ENCODE measurements at regions not wholly inside any gene's neighbourhood (a gene's known extent, or its start where the extent isn't known, plus 50 kb on each side); places are given as distances from the start of the nearest gene placed in this dataset.
"Not testable (repeated sequence)": the region's sequence is repeated elsewhere in the genome, so short reads cannot be mapped to it uniquely, and the experiment has no call there.

DNA sequence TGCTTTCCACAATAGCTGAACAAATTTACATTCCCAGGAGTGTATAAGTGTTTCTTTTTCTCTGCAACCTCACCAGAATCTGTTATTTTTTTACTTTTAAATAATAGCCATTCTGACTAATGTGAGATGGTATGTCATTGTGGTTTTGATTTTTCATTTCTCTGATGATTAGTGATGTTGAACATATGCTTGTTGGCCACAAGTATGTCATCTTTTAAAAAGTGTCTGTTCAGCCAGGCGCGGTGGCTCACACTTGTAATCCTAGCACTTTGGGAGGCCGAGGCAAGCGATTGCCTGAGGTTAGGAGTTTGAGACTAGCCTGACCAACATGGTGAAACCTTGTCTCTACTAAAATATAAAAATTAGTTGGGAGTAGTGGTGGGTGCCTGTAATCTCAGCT lies 619.3 kb downstream of the SI start:
- DNase-seq, result peak; percentile 82

GRCh38 chr3:164453714-164454113 lies 624.6 kb downstream of the SI start:
- no peak for DNase-seq

DNA sequence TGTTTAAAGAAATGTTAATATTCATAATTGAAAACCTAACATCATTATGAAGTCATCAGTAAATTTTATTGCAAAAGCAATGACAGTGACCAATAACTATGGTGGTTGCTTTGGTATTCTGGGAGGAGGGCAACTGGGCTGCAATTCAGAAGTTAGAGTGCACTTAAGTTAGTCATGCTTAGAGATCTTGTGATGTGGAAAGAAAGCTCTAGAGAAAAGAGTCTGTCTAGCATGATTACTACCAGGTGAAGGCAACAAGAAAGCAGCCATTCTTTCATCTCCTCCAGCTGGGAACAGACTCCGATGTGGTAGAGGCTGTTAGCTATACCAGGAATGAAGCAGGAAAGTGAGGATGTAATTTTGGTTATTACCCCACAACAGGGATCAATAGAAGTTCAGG lies 625.6 kb downstream of the SI start:
- DNase-seq, result peak; percentile 42

DNA sequence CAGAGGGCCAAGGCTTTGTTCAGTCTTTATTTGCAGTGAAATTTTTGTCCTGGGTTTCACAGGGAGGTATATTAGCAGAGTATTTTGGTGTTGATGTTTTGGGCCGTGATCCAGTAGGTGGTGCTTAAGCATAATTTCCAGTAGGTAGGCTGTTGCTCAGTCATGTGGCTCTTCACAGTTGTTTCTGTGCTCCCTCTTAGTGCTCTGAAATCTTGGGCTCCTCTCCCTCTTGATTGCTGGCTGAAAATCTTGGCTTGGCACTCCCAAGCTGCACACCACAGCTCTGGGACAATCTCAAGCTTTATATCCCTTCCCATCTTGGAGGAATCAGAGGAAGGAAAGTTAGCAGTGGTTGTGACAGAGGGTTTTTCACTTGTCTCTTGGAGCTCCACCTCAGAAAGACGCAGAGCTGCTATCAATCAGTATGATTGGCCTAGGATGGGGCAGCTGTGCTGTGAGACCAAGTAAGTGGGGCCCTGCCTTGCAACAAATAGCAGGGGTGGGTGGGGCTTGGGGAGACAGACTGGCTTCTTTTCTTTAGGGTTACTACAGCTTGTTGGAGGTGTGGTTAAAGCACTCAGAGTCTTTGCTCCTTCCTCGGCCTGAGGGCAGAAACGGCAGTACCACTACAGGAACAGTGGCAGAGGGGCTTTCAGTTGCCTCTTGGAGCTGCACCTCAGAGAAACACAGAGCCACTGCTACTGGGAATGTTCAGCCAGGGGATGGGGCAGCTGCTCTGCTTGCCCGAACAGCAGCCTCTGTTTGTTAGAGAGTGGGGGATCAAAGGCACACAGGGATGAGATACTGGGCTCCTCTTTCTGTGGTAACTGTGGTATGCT lies 627.0 kb downstream of the SI start:
- DNase-seq, result no peak

DNA sequence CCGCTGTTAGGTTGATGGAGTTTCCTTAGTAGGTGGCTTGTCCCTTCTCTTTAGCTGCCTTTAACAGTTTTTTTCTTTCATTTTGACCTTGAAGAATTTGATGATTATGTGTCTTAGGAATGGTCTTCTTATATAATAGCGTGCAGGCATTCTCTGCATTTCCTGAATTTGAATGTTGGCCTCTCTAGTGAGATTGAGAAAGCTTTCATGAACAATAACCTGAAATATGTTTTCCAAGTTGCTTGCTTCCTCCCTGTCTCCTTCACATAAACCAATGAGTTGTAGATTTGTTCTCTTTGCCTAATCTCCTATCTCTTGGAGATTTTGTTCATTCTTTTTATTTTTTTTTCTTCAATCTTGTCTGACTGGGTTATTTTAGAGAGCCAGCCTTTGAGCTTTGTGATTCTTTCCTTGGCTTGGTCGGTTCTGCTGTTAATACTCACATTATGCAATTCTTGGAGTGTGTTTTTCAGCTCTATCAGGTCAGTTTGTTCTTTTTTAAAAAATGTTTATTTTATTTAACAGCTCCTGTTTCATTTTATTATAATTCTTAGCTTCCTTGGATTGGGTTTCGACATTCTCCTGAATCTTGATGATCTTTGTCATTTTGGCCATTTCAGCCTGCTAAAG lies 627.9 kb downstream of the SI start:
- peak; percentile 52 for DNase-seq

- no peak for DNase-seq
Observed at GRCh38 chr3:164419220-164419619, 659.1 kb downstream of the SI start.

- no peak for DNase-seq
Observed at GRCh38 chr3:164418414-164418813, 659.9 kb downstream of the SI start.

GRCh38 chr3:164417955-164418354 lies 660.3 kb downstream of the SI start:
- peak; percentile 6 for DNase-seq

DNA sequence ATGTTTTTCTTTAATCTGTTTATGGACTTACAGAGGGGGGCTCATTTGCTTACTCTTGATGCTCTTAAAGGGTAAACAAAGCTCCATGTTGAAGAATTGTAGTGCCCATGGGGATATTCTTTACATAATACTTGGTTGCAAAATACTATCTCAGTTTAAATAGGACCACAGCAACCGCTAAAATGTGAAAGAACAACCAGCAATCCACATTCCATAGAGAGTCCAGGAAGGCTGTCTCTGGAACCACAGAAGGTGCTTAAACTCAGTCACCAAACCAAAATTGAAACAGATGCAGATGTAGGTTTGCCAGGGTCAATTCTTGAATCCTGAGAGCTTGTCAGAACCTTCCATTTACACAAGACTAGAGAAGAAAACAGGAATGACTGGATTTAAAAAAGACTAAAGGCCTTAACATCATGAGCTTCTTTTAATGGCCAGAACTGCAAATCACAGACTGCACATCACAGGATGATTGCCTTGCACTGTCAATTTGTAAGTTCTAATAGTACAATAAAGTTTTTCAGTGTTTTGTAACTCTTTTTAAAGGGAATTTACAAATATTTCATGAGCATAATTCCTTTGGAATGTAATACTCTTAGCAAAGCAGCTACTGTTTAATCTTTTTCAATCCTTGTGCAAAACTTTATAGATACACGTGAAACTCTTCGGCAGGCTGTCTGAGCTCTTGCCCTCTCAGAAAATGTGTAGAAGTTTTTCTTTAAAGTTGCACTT lies 661.6 kb downstream of the SI start:
- DNase-seq, result peak; percentile 6

DNA sequence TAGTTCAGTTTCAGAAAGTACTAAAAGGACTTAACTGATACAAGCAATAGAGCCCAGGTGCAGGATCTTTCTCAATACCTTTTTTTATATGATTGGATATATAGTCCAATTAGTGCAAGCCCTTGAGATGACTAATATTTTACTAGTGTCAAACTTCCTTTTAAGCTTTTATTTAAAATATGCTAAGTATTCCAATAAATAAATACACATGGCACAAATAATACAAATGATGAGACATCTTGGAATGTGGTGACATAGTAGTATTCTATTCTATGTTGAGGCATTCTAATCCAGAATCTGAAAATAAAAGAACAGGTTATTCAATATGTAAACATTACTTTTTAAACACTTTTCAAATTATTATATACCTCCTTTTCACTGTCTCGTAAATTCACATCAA lies 670.0 kb downstream of the SI start:
- no peak for DNase-seq

GRCh38 chr3:164407111-164407510 lies 671.2 kb downstream of the SI start:
- DNase-seq, result no peak

DNA sequence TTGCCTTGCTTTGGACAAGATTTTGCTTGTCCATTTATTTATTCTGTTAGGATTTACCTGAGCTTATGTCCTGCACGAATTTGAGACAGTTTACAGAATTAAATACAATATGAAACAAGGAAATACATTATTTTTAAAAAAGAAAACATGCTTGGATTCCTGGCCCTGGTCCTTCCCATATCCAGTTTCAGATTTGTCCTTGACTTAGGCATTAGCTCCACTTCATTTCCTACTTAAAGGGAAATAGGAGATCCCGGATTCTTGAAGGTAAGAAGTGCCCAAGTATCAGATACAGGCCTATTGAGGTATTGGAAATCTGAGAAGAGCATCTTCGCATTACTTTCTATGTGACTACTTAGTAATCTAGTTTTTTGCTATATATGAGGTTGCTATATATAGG lies 672.0 kb downstream of the SI start:
- DNase-seq, result no peak

DNA sequence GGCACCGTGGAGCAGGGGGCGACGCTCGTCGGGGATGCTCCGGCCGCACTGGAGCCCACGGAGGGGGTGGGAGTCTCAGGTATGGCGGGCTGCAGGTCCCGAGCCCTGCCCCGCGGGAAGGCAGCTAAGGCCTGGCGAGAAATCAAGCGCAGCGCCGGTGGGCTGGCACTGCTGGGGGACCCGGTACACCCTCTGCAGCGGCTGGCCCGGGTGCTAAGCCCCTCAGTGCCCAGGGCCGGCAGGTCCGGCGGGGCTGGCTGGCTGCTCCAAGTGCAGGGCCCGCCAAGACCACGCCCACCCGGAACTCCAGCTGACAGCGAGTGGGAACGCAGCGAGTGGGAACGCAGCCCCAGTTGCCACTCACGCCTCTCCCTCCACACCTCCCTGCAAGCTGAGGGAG lies 676.4 kb downstream of the SI start:
- no peak for DNase-seq

- not testable (repeated sequence) for DNase-seq
Observed at GRCh38 chr3:164401440-164401839, 676.9 kb downstream of the SI start.

DNA sequence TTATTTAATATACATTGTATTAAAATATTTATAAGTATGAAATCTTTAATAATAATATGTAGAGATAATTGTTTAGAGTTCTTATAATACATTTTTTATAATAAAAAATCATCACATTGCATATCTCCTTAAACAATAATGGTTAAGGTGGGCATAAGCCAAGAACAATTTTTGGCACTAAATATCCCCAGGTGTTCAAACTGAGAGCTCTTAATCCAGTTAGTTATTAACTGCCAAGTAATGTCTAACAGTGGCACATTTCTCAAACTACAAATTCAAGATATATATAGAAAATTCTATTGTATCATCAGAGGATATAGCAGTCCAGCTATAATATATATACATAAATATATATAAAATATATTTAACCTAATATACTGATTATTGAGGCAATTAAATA lies 680.8 kb downstream of the SI start:
- DNase-seq, result no peak

DNA sequence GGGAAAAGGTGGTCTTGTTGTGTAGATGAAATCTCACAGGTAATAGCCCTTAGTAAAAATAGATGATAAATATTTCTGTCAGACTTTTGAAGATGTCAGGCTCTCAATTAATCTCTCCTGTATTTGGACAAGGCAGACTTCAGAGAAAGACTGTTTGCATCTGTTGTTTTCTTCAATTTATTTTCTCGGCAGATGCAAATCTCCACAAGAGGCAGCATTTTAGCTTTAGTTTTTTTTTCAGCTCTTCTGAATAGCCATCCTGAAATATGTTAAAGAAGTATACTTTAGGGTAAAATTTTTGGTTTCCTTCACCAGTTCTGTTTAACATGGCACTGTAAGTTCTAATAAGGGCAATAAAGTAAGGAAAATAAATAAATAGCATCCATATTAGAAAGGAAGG lies 685.1 kb downstream of the SI start:
- no peak for DNase-seq

- no peak for DNase-seq
Observed at GRCh38 chr3:164390046-164390445, 688.2 kb downstream of the SI start.

- DNase-seq, result no peak
Observed at GRCh38 chr3:164387236-164387635, 691.1 kb downstream of the SI start.

DNA sequence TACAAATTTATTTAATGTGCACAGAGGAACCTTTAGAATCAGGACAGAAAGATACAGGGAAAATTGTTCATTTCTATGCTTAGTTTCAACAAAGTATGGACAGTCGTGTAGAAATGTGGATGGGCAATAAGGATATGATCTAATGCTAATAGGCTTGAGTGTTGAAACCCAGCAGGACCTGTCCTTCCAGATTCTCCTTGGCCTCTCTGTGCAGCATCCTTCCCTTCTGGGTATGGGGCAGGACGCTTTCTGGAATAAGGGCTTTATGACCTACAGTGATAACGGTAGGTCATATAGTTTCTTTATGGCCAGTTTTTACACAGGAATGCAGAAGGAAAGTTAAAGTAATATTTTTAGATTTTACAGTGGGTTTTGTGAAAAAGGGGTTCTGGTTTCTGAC lies 698.1 kb downstream of the SI start:
- no peak for DNase-seq

DNA sequence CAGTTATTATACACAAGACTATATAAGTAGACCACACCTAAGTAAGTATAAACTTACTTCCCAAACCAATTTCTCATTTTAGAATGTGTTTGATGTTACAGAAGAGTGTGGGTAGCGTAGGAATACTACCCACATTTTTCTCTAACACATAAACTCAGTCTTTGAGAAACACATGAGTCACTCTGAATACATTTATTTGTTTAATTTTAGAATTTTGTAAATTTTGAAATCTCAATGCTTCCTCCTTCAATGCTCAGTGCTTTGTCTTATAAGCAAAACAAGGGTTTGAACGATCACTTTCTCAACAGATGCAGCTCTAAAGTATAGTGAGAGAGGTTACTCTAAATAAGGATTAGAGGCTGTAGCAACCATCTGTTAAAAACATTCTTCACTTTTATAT lies 700.8 kb downstream of the SI start:
- DNase-seq, result no peak

DNA sequence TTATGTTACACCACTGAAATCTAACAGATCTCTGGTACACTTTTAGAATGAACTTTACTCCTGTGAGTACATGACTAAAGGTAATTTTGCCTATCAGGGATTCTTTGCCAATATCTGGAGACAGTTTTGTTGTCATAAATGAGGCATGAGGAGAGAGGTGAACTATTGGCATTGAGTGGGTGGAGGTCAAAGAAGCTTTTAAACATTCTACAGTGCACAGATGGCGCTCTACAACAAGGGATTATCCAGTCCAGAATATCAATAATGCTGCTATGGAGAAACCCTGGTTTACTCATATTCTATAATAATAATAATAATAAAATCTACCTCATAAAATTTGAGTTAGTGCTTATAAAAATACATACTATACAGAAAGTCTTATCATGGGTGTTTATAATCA lies 702.3 kb downstream of the SI start:
- DNase-seq, result no peak

GRCh38 chr3:164375538-164375937 lies 702.8 kb downstream of the SI start:
- DNase-seq, result no peak

GRCh38 chr3:164371681-164372080 lies 706.6 kb downstream of the SI start:
- no peak for DNase-seq

- DNase-seq, result no peak
Observed at GRCh38 chr3:164370970-164371369, 707.3 kb downstream of the SI start.
